AG10803 (cell line): ENCODE measurements at regions not wholly inside any gene's neighbourhood (a gene's known extent, or its start where the extent isn't known, plus 50 kb on each side); places are given as distances from the start of the nearest gene placed in this dataset.

Experiments used
- DNase-seq: peaks from one replicate; pipeline ENCODE4 v3.0.0; 2010; ENCODE audit warnings: low read depth
- H3K4me3 ChIP-seq: 2 replicates; pipeline ENCODE4 v1.5.1; 2011; ENCODE audit warnings: mild to moderate bottlenecking, low read length, control low read depth
- CTCF ChIP-seq: conservative IDR thresholded peaks from 2 replicates; pipeline ENCODE4 v1.5.1; 2011; ENCODE audit warnings: mild to moderate bottlenecking, low read length, control low read depth, inconsistent platforms

GRCh38 chr5:143484601-143485000 lies 81.1 kb upstream of the NR3C1 start:
- no peak overlapping the region for H3K4me3 ChIP-seq
- no peak for TF ChIP-seq CTCF
- peak; percentile 22 for DNase-seq

DNA sequence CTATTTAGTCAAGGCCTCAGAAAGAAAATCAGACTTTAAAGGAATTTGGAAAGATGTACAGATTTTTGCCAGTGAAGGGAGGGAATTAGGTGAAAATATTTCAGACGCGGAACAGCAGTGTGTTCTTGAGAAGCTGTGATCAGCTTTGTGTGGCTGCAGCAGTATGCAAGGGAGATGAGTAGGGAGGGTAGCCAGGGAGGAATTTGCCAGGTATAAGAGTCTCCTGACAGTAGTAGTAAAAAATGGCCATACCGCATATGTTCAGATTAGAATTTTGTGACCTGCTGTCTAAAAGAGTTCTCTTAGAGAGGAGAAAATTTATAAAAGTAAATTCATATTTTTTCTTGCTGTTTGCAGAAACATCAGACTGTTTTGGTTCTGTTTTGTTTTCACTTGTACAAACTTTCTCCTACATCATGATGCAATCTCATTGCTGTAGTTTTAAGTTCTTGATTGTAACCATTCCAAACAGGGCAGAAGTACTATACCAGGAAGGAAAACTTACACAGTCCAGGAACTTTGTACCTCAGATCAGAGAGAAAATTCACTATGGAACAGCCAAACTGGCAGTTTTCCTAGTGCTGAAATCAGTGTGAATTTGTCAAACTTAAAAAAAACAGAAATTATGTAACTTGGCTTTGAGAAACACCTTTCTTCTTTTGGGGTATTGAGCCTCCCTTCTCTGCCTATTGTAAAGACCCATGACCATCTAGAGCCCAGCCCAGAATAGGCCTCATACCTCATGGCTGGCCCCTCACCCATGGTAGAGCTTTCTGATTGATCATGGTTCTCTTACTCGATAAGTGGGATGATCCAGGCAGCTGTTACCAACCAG lies 78.4 kb upstream of the NR3C1 start:
- no peak for TF ChIP-seq CTCF

GRCh38 chr5:143480001-143480400 lies 76.5 kb upstream of the NR3C1 start:
- no peak for TF ChIP-seq CTCF
- no peak for DNase-seq
- no peak overlapping the region for H3K4me3 ChIP-seq

More for the DNA sequence above, 78.4 kb upstream of the NR3C1 start:
- peak; percentile 26 for DNase-seq
- H3K4me3 ChIP-seq = no peak overlapping the region

DNA sequence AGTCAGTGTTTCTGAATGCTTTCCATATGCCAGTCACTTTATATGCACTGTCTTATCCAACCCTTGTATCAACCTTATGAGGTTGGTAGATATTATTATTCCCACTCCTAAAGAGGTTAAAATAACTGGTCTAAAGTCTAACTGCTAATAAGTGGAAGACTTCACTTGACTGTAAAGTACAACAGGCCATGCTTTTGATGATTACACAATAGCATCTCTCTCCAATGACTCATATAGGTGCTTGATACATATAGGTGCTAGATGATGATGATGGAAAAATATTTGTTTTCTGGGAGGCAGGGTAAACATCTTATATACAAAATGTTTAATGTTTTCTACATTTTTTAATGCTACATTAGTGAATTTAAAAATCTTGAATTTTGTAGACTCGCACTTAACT lies 75.9 kb upstream of the NR3C1 start:
- H3K4me3 ChIP-seq = no peak overlapping the region
- TF ChIP-seq CTCF = no peak
- DNase-seq = no peak

GRCh38 chr5:143476601-143477211 lies 73.2 kb upstream of the NR3C1 start:
- no peak for DNase-seq
- no peak overlapping the region for H3K4me3 ChIP-seq
- TF ChIP-seq CTCF = no peak

DNA sequence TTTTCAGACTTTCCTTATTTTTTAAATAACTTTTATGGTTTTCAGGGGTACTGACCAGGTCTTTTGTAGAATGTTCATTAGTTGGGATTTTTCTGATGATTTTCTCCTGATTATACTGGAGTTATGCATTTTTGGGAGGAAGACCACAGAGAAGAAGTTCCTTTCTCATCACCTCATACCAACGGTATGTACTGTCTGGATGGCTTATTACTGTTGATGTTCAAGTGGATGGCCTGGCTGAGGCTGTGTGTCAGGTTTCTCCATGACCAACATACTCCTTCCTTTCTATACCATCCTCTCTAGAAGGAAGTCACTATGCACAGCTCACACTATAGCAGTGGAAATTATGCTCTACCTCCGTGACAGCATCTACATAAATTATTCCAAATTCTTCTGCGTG lies 71.1 kb upstream of the NR3C1 start:
- no peak for TF ChIP-seq CTCF
- DNase-seq = peak; percentile 45

DNA sequence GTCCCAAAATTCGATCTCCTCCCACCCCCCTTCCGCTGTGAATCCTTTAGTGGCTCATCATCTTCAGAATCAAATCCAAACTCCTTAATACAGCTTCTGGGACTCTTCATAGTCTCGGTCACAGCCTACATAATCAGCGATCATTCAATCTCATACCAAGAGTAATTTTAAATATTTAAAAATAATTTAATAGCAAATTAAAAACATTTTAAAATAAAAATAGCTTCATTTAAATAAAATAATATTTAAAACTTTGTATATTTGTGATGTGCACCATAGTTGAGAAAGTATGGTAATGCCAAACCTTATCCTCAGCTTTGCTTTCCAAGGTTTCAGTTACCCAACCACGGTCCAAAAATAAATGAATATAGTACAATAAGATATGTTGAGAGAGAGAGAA lies 70.0 kb upstream of the NR3C1 start:
- DNase-seq = no peak

More for the DNA sequence above, 71.1 kb upstream of the NR3C1 start:
- H3K4me3 ChIP-seq = no peak overlapping the region

More for the DNA sequence above, 70.0 kb upstream of the NR3C1 start:
- TF ChIP-seq CTCF = no peak
- H3K4me3 ChIP-seq = no peak overlapping the region
